HG02973 (cell line): ENCODE measurements at regions not wholly inside any gene's neighbourhood (a gene's known extent, or its start where the extent isn't known, plus 50 kb on each side); places are given as distances from the start of the nearest gene placed in this dataset.
"Not testable (repeated sequence)": the region's sequence is repeated elsewhere in the genome, so short reads cannot be mapped to it uniquely, and the experiment has no call there.

Experiments used
- ATAC-seq: cut with Tn5 transposase; IDR thresholded peaks from one replicate; pipeline ENCODE4 v1.9.1; 2021; ENCODE audit warnings: moderate library complexity; ENCODE audit not compliant: unreplicated experiment

DNA sequence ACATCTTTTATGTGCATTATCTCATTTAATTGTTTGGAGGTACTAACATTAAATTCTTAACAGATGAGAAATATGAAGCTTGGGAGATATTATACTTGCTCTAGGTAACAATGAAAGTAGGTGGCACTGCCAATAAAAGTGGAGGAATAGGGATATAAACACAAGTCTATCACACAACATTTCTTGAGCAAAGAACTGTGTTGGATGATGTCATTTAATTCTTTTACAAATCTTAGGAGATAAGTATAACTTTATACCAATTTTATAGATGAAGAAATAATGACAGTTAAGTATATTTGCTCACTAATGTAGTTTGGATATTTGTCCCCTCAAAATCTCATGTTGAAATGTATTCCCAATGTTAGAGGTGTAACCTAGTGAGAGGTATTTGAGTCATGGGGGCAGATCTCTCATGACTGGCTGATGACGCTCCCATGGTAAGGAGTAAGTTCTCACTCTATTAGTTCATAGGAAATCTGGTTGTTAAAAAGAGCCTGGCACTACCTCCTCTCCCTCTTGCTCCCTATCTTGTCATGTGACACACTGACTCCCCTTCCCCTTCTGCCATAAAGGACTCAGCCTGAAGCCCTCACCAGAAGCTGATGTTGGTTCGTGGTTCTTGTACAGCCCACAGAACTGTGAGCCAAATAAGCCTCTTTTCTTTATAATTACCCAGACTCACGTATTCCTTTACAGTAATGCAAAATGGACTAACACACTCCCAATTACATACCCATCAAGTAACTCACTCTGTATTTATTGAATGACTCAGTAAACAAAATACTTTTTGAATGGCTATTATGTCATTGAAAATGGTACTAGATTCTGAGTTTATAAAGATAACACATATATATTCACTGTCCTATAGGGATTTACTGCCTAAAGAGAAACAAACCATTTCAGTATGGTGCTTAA, 146.8 kb upstream of the KITLG start:
- ATAC-seq = no peak

DNA sequence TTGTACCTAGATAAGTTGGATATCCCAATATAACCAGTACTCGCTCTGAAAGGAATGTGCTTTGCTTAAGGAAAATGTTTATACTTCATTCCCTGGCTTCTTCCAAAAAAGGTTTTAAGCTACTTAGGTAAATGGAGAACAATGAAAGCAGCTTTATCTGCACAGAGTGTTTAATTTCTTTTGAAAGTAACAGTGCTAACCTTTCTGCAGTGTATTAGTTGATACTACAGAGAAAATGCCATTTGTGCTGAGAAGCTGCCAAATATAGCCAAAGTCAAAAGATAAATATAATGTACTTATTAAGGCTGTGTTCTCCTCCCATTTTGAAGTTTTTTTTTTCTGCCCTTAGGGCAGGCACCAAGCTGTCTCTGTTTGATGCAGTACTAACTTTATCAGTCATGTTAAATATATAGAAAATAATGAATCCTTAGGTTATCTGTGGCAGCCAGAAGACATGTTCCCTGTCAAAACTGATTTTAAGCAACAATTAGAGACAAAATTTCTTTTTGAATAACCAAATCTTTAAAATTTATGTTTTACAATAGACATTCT, 145.4 kb upstream of the KITLG start:
- no peak for ATAC-seq

DNA sequence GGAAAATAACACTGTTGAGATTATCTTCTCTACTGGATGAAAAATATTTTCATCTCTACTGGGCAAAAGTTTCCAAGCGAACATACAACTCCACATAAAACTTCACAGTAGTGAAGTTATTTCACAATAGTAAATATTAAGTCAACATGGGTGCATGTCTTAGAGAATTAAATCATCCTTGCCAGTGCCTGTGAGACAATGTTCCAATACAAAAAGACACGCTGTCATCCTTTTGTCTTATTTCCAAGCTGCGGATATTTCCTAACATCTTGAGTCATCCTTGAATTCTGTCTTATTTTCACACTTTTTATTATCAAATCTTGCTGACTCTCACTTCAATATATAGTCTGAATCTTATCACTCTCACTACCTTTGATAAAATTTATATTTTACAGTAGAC, 142.9 kb upstream of the KITLG start:
- no peak for ATAC-seq

DNA sequence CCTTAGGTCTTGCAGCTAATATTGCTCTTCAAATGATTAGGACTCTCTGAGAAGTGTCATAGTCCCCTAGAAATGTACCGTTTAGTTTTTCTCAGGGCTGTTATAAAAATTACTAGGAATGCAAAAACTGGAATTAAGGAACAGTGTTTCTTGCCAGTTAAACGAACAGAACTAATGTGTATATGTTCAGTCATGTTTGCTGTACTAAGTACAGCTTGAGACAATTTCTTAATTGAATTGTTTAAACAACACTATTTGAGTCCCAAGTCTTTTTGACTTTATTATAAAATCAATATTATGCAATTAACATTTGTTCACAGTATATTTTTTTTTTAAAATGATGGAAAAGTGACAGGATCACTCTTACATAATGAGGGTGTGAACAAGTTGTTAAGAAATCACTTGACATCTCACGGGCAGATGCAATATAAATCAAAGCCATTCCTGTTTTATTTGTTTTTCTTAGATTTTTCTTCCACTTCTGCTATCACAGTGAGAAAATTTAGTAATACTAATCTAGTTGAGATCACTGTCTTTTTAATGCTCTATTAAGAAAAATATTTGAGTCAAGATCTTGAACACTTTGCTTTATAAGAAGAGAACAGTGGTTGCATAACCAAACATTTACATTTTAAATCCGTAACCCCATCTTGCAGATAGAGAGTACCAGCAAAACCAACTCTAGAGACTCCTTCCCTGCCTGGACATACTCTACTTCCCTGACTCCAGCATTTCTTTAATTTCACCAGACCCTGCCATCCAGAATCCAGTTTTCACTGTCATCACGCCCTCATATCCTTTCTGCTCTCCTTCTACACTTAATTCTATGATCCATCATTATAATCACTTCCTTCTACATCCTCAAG, 140.7 kb upstream of the KITLG start:
- ATAC-seq = no peak

DNA sequence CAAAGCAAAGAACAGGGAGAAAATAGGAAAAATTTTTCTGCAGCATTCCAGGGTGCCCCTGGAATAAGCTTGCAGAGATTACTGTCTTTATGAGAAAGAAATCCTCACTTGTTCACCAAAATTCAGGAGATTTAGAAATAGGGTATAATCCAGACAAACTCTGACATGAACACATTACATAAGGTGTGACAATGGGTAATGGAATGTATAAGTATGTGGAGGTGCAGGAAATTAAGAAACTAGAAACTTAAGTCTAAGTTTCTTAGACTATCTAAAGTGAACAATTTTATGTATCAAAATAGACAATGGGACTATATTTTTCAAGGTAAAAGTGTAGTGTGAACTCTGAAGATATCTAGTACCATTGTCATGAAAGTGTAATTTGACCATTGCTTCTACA, 140.0 kb upstream of the KITLG start:
- no peak for ATAC-seq

DNA sequence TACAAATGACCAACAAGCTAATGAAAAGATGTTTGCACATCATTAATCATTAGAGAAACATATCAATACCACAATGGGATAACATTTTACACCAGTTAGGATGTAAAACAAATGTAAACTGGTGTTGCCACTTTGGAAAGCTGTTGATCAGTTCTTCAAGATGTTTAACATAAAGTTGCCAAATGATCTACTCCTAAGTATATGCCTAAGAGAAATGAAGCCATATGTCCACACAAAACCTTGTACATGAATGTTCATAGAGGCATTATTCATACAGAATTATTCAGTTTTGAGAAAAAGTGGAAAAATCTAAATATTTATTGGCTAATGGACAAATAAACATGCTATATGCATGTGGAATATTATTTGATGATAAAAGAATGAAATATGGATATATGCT, 136.9 kb upstream of the KITLG start:
- ATAC-seq = no peak

DNA sequence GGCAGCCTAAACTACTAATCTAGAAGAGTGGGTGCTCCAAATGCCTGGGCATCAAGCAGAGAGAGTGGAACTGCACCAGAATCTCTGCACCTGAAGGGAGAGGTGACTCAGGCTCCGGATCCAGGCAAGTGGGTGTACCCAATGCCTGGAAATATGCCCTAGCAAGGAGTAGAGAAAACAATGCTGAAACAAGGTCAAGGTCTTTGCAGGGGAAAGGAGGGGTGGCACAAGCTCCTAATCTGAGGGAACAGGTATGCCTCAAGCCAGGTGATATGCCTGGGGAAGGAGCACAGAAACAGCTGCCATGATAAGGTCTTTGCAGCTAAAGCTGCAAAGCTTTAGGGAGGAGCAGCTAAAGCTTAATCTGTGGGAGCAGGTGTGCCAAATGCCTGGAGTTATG, 136.0 kb upstream of the KITLG start:
- no peak for ATAC-seq

DNA sequence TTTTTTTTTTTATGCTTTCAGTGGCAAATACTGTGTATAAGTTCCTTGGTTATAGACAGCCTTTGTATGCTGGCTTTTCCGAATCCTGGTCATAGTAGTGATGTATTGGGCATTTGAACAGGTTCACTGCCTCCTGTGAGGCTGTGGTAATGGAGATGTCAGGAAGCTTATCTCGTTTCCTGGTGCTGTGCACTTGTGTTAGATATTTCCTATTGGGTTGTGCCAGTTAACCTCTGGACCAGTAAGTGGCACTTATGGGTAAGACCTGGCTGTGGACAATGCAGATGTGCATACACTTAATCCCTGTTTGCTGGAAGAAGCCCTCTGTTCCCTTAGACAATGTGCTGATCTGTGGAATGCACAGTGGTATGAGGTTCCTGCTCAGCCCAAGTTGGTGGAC, 135.4 kb upstream of the KITLG start:
- ATAC-seq = no peak

DNA sequence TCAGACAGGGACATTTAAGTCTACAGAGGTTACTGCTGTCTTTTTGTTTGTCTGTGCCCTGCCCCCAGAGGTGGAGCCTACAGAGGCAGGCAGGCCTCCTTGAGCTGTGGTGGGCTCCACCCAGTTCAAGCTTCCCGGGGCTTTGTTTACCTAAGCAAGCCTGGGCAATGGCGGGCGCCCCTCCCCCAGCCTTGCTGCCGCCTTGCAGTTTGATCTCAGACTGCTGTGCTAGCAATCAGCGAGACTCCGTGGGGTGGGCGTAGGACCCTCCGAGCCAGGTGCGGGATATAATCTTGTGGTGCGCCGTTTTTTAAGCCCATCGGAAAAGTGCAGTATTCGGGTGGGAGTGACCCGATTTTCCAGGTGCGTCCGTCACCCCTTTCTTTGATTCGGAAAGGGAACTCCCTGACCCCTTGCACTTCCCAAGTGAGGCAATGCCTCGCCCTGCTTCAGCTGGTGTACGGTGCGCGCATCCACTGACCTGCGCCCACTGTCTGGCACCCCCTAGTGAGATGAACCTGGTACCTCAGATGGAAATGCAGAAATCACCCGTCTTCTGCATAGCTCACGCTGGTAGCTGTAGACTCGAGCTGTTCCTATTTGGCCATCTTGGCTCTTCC, 134.1 kb upstream of the KITLG start:
- ATAC-seq = not testable (repeated sequence)

DNA sequence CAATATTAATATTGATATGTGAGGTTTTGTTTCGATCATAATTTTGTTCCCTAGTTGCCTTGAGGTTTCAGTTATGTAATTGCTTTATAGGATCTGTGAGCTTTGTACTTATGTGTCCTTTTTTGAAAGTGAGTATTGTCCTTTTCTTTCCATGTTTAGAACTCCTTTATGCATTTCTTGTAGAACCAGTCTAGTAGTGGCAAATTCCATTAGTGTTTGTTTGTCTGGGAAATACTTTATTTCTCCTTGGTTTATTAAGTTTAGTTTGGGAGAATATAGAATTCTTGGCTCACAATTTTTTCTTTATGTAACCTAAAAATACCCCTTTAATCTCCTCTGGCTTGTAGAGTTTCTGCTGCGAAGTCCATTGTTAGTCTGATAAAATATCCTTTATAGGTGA, 127.5 kb upstream of the KITLG start:
- no peak for ATAC-seq

DNA sequence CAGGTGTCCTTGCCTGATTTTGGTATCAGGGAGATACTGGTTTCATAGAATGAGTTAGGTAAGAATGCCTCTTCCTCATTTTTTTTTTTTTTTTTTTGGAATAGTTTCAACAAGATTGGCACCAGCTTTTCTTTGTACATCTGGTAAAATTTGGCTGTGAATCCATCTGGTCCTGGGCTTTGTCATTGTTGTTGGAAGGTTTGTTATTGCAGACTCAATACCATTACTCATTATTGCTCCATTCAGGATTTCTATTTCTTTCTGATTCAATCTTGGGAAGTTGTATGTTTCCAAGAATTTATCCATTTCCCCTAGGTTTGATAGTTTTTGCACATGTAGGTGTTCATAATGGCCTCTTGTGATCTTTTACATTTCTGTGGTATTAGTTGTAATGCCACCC, 126.0 kb upstream of the KITLG start:
- ATAC-seq = no peak

DNA sequence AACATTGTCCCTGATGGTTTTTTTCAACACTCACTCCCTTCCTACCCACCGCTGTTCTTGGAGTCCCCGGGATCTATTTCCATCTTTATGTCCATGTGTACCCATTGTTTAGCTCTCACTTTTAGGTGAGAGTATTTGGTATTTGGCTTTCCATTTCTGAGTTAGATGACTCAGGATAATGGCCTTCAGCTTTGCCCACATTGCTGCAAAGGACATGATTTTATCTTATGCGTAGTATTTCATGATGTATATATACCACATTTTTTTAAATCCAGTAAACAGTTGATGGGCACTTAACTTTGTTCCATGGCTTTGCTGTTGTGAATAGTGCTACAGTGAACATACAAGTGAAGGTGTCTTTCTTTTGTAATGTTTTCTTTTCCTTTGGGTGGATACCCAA, 123.5 kb upstream of the KITLG start:
- ATAC-seq = no peak

DNA sequence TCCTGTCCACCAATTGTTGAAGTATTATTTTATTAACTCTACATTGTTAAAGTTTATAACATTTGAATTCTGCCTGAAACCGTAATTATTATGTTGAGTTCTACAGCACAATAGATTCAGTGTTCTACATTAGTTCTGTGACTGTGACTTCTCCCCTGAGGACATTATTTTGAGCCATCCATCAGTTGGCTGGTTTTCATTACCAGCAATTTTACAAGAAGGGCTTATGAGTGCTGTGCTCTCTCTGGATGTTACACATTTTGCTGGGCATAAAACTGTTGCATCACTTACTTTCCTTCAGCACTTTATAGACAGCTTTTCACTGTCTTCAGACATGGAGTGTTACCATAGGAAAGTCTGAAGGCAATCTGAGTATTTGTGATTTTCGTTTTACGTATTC, 118.2 kb upstream of the KITLG start:
- no peak for ATAC-seq

DNA sequence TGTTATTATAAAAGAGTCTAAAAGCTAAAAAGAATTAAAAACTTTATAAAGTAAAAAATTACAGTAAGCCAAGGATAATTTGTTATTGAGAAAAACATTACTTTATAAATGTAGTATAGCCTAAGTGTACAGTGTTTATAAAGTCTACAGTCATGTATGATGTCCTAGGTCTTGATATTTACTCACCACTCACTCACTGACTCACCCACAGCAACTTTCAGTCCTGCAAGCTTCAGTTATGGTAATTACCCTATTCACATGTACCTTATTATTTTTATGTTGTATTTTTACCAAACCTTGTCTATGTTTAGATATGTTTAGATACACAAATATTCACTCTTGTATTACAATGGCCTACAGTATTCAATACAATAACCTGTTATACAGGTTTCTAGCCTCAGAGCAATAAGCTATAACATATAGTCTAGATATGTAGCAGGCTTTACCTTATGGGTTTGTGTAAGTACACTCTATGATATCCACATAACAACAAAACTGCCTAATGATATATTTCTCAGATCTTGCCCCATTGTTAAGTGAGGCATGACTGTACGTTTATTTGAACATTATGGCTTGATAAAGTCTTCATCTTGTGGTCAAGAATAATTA, 113.7 kb upstream of the KITLG start:
- no peak for ATAC-seq

DNA sequence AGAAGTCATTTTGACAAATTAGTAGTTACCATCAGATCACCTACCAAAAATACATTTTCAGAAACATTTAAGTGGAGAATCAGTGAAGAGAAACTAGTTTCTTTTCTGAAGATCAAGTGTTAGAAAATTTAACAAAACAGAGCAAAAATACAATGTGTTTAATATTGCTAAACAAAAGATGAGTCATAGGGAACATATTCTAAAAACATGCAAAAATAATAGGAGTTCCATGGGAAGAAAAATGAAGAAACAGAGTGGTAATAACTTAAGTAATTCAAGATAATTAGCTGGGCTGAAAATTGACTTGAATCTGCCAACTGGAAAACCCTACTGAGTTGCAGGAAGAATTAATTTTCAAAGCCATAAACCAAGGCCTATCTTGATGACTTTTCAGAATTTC, 111.5 kb upstream of the KITLG start:
- no peak for ATAC-seq

DNA sequence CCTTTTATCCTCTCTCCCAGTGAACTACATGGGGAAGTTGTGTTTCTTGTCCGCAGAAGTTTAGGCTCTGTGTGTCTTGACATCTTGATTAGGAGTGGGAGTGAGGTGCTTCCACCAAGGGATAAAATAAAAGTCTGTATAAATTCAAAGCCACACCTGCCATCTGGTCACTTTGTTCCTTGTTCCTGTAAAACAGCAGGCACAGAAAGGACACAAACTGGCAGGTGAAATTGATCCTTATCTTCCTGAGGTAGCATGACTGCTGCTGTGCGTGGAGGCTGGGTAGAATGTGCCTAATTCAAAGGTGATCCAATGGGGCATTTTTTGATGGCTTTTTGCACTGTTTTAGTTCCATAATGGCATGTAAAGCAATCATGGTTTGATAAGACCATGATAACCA, 104.3 kb upstream of the KITLG start:
- no peak for ATAC-seq

DNA sequence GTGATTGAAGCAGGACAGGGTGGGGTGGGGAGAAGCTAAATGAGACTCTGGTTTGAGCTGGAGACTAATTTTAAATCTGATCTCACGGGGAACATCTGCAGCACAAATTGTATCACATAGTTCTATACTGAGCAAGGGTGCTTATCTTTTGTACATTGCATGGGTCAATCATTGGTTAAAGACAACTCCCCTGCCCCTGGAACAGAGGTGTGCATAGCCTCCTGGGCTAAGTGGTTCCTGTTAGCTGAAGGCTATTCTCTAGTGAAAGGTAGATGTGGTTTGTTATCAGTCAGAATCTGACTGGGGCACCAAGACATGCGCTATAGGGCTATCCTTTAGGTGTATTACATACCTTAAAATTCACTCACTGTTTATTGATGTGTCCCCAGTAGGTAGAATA, 103.9 kb upstream of the KITLG start:
- ATAC-seq = no peak

DNA sequence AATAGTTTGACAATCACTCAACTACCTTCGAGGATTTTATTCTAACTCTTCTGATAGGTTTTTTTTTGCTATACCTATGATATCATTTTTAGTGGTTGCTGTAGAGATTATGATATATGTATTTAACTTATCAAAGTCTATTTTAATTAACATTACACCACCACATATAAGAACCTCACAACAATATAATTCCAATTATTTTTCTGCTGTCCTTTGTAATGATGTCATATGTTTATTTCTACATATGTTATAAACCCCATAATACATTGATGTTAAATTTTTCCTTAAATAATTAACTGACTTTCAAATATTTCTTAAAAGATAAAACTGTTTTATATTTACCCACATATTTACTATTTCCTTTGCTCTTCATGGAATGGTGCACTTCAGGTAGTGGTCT, 103.4 kb upstream of the KITLG start:
- ATAC-seq = no peak

DNA sequence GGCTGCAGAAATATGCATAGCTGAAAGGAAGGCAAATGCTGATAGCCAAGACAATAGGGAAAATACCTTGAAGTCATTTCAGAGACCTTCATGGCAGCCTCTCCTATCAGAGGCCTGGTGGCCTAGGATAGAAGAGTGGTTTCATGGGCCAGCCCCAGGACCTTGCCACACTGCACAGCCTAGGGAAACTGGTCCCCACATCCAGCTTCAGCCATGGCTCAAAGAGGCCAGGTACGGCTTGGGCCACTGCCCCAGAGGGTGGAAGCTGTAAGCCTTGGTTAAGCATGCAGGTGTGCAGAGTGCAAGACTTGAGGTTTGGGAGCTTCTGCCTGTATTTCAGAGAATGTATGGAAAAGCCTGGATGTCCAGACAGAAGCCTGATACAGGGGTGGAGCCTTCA, 101.0 kb upstream of the KITLG start:
- no peak for ATAC-seq

DNA sequence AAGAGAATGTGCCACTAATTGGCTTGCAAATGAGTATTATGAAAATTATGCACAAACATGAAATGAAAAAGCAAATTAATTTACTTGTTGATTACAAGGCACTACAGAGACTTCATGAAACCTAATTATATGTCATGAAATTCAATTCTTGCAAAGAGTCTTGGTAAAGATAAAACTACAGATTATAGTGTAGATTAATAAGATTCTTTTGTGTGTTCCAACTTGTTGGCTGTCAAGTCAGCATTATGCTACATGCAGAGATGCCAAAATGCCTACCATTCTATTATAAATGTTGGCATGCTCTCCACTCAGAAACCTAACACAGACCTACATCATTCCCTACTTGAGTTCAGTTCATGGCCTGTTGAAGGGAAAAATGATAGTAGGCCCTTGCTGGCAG, 97.2 kb upstream of the KITLG start:
- no peak for ATAC-seq

DNA sequence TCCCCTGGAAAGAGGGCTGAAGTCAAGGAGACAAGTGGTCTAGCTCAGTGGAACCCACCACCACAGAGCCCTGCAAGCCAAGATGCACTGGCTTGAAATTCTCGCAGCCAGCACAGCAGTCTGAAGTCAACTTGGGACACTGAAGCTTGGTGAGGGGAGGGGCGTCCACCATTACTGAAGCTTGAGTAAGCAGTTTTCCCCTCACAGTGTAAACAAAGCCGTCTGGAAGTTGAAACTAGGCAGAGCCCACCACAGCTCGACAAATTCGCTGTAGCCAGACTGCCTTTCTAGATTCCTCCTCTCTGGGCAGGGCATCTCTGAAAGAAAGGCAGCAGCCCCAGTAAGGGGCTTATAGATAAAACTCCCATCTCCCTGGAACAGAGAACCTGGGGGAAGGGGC, 87.3 kb upstream of the KITLG start:
- not testable (repeated sequence) for ATAC-seq
